Transverse colon (tissue), 4 donors: ENCODE measurements at regions not wholly inside any gene's neighbourhood (a gene's known extent, or its start where the extent isn't known, plus 50 kb on each side); places are given as distances from the start of the nearest gene placed in this dataset.

Source experiments
- EP300 ChIP-seq: sonication (generic); formaldehyde crosslinking; IDR thresholded peaks from one replicate; pipeline ENCODE4 v1.6.1; 2017; ENCODE audit warnings: antibody characterized with exemption, low read depth
- POLR2A ChIP-seq: fragments of 450-650 bp; IDR thresholded peaks from one replicate; pipeline ENCODE4 v1.6.1; 2016; ENCODE audit warnings: antibody characterized with exemption, mild to moderate bottlenecking, moderate library complexity
- POLR2AphosphoS5 ChIP-seq, 3 donors: sonication (generic); formaldehyde crosslinking; IDR thresholded peaks; one replicate each; pipeline ENCODE4 v1.6.1; 2016; ENCODE audit warnings: antibody characterized with exemption in 3 of 3
- TF ChIP-seq, protein P1 (sequence below), 5 experiments: fragments of 200-600 bp in 3 of 5; fragments of 450-650 bp in 2 of 5; sonication (generic) in 3 of 5; IDR thresholded peaks; 1 replicate in 2 of 5; 2 replicates in 3 of 5; pipeline ENCODE4 v1.5.1; 2016 to 2017; ENCODE audit warnings: antibody characterized with exemption in 5 of 5, inconsistent platforms in 3 of 5, mild to moderate bottlenecking in 2 of 5, moderate library complexity in 1 of 5

DNA sequence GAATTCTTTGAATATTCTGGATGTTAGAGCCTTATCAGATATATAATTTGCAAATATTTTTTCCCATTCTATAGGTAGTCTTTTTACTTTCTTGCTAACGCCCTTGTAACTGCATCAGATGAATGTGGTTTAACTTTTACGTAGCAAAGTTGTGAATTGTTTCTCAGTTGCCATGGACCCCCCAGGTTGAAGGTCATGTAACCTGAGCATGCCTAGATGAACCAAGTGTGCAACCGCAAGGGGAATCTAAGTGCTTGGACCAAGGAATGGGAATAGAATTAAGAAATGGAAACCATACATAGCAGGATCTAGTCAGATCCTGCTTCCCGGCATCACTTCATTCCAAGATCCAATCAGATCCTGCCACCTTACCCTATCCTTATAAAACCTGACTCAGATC lies 65.1 kb upstream of the TNP1 start:
- TF ChIP-seq POLR2A: no peak
- TF ChIP-seq, protein P1, sequence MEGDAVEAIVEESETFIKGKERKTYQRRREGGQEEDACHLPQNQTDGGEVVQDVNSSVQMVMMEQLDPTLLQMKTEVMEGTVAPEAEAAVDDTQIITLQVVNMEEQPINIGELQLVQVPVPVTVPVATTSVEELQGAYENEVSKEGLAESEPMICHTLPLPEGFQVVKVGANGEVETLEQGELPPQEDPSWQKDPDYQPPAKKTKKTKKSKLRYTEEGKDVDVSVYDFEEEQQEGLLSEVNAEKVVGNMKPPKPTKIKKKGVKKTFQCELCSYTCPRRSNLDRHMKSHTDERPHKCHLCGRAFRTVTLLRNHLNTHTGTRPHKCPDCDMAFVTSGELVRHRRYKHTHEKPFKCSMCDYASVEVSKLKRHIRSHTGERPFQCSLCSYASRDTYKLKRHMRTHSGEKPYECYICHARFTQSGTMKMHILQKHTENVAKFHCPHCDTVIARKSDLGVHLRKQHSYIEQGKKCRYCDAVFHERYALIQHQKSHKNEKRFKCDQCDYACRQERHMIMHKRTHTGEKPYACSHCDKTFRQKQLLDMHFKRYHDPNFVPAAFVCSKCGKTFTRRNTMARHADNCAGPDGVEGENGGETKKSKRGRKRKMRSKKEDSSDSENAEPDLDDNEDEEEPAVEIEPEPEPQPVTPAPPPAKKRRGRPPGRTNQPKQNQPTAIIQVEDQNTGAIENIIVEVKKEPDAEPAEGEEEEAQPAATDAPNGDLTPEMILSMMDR (IDR thresholded peaks at IDR 0.05): no peak
- TF ChIP-seq EP300: no peak
- TF ChIP-seq POLR2AphosphoS5 (IDR thresholded peaks at IDR 0.05): no peak
